Right forelimb (tissue), 1 donor: ENCODE measurements at regions not wholly inside any gene's neighbourhood (a gene's known extent, or its start where the extent isn't known, plus 50 kb on each side); places are given as distances from the start of the nearest gene placed in this dataset.
A peak's percentile ranks its signal among the peaks of the same experiment; 100 is the strongest.
"Not testable (repeated sequence)": the region's sequence is repeated elsewhere in the genome, so short reads cannot be mapped to it uniquely, and the experiment has no call there.

Experiments used
- DNase-seq: peaks from one replicate; pipeline ENCODE4 v3.0.0-alpha.2; 2018

DNA sequence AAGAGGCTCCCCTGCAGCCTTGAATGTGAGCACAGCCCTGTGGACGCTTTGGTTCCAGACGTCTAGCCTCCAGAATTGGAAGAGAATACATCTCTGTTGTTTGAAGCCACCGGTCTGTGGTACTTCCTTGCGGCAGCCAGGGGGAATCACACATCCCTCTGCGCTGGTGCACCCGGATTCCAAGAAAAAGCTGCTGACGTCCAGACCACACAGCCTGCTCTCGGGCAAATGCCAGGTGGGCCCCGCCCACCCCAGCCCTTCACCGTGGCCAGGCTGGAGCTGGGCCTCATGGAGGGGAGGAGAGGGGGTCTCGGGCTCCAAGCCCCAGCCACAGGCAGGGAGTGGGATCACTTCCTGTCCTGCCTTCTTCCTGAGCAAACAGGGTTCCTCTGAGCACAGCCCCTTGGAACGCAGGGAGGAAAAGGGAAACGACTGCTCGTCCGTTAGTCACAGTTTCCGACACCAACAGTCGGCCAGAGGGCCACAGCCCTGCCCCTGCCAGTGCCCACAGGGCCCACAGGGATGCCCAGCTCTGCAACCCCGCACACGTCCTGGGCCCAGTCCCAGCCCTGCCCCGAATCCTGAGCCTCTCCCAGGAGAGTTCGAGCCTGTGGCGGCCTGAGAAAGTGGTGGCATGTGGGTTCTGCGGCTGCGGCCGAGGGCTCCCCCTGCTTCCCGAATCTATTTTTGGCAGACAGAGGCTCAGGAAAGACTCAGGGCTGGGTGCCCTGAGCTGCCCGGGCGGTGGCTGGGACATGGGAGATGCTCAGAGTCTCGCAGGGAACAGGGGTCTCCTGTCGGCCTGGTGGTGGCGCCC lies 85.3 kb downstream of the RFLNA start:
- peak; percentile 91 for DNase-seq

GRCh38 chr12:124379379-124379937 lies 84.6 kb downstream of the RFLNA start:
- no peak for DNase-seq

DNA sequence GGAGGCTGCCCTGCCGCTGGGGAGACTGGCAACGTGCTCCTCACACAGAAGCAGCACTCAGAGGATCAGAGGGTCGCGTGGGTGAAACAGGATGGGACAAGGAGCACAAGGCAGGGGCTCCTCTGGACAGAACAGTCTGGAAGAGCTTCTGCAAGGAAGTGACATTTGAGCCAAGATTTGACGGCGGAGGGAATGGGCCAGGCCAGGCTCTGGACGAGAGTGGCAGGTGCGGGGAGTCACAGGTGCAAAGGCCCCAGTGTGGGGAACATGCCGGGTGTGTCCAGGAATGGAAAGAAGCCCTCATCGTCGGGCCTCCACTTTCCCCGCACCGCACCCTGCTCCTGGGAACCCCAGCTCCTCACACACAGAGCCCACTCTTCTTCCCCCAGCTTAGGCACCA lies 84.0 kb downstream of the RFLNA start:
- no peak for DNase-seq

- DNase-seq, result no peak
Observed at GRCh38 chr12:124377981-124378509, 83.2 kb downstream of the RFLNA start.

DNA sequence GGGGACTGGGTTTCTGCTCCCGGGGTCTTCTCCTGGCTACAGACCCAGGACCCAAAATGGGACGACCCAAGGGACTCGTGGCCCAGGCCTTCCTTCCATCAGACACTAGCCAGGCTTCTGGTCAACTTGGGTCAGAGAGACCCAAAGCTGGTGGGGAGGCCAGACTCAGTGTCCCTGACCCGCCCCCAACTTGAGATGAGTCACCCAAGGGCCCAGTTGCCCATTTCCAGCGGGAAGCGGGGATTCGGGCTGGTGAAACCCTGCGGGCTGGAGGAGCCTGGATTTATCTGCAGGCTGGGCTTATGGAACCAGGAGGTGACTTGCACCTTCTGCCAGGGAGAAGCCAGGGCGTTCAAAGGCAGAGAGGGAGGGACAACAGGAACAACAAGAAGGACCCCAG lies 81.5 kb downstream of the RFLNA start:
- no peak for DNase-seq

GRCh38 chr12:124375789-124376175 lies 80.9 kb downstream of the RFLNA start:
- no peak for DNase-seq

DNA sequence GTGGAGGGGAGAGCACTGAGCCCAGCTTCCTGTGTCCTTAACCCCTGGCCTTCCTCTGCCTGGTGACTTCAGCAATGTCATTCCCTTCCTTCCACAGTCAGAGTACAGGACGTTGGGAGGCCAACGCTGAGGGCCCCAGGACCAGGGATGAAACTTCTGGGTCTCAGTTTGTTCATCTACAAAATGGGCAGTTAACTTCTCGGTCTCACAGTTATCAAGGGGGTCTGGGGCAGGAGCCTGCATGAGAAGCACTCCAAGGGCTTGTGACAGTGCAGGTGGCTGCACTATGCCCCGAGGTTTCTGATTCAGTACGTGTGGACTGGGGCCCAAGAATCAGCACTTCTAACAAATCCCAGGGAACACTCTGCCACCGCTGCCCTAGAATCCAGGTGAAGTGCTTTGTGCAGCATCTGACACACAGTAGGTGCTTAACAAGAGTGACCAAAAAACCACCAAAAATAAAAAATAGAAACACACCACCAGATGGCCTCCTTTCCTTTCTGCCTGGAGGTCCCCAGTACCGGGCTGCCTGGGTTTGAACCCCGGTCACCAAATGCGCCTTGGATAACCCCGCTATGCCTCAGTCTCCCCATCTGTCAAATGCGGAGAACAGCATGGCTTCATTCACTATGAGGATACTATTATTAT lies 80.4 kb downstream of the RFLNA start:
- DNase-seq, result no peak

- DNase-seq, result no peak
Observed at GRCh38 chr12:124374567-124374966, 79.7 kb downstream of the RFLNA start.

DNA sequence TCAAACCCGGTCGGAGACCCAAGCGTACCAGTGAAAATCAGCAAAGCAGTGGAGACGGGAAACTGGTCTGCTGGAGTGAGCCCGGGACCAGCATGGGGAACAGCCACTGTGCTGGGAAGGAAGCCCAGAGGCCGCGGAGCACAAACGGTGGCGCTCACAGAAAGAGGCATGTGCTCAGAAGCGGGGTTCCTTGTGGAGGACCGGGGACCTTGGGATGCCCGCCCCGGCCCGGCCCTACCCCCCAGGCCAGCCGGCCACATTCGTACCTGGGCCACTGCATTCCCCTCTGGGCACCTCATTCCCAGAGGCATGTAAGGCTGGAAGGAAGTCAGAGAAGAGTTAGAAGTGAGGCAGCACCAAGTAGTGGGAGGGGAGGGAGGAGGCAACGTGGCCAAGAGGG lies 79.3 kb downstream of the RFLNA start:
- DNase-seq, result no peak

DNA sequence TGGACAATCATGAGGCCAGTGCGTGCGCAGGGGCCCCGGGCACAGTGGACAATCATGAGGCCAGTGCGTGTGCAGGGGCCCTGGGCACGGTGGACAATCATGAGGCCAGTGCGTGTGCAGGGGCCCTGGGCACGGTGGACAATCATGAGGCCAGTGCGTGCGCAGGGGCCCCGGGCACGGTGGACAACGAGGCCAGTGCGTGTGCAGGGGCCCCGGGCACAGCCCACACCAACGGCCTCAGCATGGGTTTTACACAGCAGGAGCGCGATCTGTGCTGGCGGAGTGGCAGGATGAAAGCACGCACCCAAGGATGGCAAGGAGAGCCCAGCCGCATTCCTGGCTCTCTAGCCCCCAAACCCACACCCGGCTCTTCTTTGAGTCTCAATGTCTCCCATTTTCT lies 78.8 kb downstream of the RFLNA start:
- not testable (repeated sequence) for DNase-seq

GRCh38 chr12:124372831-124373230 lies 77.9 kb downstream of the RFLNA start:
- no peak for DNase-seq

GRCh38 chr12:124371970-124372555 lies 77.2 kb downstream of the RFLNA start:
- no peak for DNase-seq

DNA sequence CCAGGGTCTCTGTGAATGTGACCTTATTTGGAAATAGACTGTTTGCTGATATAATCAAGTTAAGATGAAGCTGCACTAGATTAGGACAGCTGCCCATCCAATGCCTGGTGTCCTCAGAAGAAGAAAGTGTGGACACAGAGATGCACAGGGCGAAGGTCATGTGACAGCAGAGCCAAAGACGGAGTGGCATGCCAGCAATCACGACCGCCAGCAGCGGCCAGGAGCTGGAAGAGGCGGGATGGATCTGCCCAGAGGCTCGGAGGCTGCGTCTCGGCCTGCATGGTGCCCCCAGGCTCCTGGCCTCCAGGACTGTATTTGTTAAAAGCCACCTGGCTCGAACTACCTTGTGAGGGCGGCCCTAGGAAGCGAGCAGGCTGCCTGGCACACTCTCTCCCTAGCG lies 76.5 kb downstream of the RFLNA start:
- DNase-seq, result no peak

GRCh38 chr12:124370851-124371250 lies 76.0 kb downstream of the RFLNA start:
- DNase-seq, result no peak

- DNase-seq, result no peak
Observed at GRCh38 chr12:124370384-124370783, 75.5 kb downstream of the RFLNA start.

DNA sequence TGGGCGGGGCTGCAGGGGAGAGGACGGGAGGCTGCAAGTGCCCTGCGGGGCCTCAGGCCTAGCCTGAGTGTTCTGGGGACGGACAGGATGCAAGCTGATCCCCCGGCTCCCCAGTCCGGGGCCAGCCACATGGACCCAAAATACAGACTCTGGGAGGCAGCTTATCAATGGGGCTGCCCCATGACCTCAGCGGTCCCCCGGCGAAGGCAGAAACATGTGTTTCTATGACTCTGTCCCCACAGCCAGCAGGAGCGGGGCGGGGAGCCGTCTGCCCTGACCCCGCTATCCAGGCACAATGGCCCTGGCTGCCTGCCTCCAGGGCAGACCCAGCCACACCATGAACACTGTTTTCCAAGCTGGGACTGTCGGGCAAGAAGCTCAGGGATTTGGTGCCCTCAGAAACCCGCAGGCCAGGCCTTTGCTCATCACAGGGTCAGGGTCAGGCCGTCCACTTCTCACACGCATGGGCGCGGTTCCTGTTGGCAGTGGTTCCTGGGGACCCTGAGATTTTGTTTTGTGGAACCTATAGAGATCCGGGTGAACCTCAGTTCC lies 75.0 kb downstream of the RFLNA start:
- no peak for DNase-seq

DNA sequence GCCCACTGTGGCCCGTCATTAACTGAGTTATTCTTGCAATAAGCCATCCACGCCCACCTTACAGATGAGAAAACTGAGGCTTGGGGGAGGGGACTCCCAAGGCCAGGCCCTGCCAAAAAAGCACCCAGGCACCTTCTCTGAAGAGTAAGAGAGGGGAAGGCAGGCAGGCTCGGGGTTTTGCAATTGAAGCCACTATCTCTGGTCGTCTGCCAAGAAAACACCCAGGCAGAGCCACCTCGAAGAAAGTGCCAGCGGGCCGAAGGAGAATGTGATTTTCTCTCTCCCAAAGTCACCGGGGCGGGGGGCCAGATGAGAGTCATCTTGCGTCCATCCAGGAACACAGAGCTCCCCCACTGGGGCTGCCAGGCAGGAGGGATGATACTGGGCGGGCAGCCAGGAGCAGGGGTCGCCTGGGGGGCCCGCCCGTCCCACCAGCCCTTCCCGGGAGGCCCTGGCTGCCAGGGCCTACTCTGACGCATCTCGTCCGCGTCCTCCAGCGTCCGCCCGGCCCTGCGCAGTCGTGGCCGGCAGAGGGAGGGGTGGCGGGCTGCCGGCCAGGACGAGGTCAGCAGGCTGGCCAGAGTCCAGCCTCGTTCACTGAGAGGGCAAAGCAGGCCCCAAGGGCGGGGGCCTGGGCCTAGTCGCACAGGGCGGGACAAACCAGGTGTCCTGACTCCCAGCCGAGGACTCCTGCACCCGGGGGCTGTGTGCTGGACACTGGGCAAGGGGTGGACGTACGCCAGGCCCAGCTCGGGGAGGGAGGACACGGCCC lies 74.3 kb downstream of the RFLNA start:
- peak; percentile 87 for DNase-seq

- no peak for DNase-seq
Observed at GRCh38 chr12:124368421-124369032, 73.6 kb downstream of the RFLNA start.

DNA sequence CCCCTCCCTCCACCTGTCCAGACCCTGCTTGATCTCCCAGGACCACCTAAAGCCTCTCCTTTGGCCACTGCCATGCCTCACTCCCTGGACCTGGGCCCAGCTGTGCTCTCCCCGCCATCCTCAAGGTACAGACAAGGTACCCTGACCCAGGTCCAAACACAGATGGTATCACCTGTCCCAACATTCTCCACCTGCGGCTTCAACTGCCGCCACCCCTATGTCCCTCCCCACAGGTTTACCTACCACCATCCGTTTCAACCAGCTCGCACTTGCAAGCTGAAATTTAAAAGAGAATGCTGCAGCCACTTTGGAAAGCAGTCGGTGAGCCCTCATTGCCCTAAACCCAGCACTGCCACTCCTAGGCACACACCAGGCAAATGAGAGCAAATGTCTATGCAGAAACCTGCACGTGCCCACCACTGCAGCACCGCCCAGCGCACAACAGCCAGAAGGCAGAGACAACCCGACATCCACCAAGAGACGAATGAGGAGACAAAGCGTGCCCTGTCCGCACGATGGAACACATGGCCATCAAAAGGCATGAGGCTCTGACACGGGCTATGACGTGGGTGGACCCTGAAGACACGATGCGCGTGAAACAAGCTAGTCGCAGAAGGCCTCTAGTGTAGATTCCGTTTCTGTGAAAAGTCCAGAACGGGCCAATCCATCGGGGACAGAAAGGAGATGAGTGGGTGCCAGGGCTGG lies 71.0 kb downstream of the RFLNA start:
- no peak for DNase-seq
